Head of caudate nucleus (tissue), 42 donors: ENCODE measurements at regions not wholly inside any gene's neighbourhood (a gene's known extent, or its start where the extent isn't known, plus 50 kb on each side); places are given as distances from the start of the nearest gene placed in this dataset.
"Not testable (repeated sequence)": the region's sequence is repeated elsewhere in the genome, so short reads cannot be mapped to it uniquely, and the experiment has no call there.

Source experiments
- DNase-seq, 42 donors: peaks; one replicate each; pipeline versions ENCODE4 v3.0.0 to v3.0.0-alpha.2; 2020 to 2021; ENCODE audit warnings: mixed read lengths in 7 of 42
- intact Hi-C: fragments of 100-400 bp; cut with DNase I; formaldehyde crosslinking; loops from one replicate; pipeline ENCODE4 v1.15.0; 2022

- no peak for DNase-seq
- intact Hi-C loops, result no loop called here
Observed at GRCh38 chr1:220942278-220942677, 63.0 kb downstream of the HLX start.

- DNase-seq, intact Hi-C loops: not testable (repeated sequence)
Observed at GRCh38 chr1:220942914-220943313, 63.7 kb downstream of the HLX start.

- DNase-seq, result no peak
- intact Hi-C loops, result no loop called here
Observed at GRCh38 chr1:220943319-220943996, 64.2 kb downstream of the HLX start.

GRCh38 chr1:220950576-220950975 is 71.3 kb downstream of the HLX start:
- intact Hi-C loops, result no loop called here
- DNase-seq, result no peak

GRCh38 chr1:220952961-220953643 is 73.9 kb downstream of the HLX start:
- intact Hi-C loops, result no loop called here
- DNase-seq, result no peak

- intact Hi-C loops, result no loop called here
- DNase-seq, result no peak
Observed at GRCh38 chr1:220954321-220955075, 75.3 kb downstream of the HLX start.

GRCh38 chr1:220955116-220955515 is 75.9 kb downstream of the HLX start:
- intact Hi-C loops, result no loop called here
- DNase-seq, result no peak

- intact Hi-C loops, result no loop called here
- DNase-seq, result no peak
Observed at GRCh38 chr1:220956501-220957232, 77.4 kb downstream of the HLX start.

GRCh38 chr1:220957233-220957605 is 78.0 kb downstream of the HLX start:
- intact Hi-C loops, result no loop called here
- no peak for DNase-seq

GRCh38 chr1:220958234-220958633 is 79.0 kb downstream of the HLX start:
- no peak for DNase-seq
- intact Hi-C loops, result no loop called here

- intact Hi-C loops, result no loop called here
- no peak for DNase-seq
Observed at GRCh38 chr1:220962031-220962751, 82.9 kb downstream of the HLX start.

- no peak for DNase-seq
- intact Hi-C loops, result no loop called here
Observed at GRCh38 chr1:220966041-220966440, 86.8 kb downstream of the HLX start.

- intact Hi-C loops, result no loop called here
- DNase-seq, result no peak
Observed at GRCh38 chr1:220966473-220966872, 87.2 kb downstream of the HLX start.

- DNase-seq, result no peak
- intact Hi-C loops, result no loop called here
Observed at GRCh38 chr1:220966881-220967611, 87.8 kb downstream of the HLX start.

GRCh38 chr1:220967911-220968310 is 88.7 kb downstream of the HLX start:
- intact Hi-C loops, result no loop called here
- DNase-seq, result no peak

GRCh38 chr1:220969281-220969680 is 90.0 kb downstream of the HLX start:
- intact Hi-C loops, DNase-seq: not testable (repeated sequence)

- intact Hi-C loops, result no loop called here
Observed at GRCh38 chr1:220970311-220970710, 91.1 kb downstream of the HLX start.

GRCh38 chr1:220971221-220971620 is 92.0 kb downstream of the HLX start:
- DNase-seq, result no peak
- intact Hi-C loops, result no loop called here

More at GRCh38 chr1:220970311-220970710, 91.1 kb downstream of the HLX start:
- no peak for DNase-seq
